ENCODE measurements at regions not wholly inside any gene's neighbourhood (a gene's known extent, or its start where the extent isn't known, plus 50 kb on each side); places are given as distances from the start of the nearest gene placed in this dataset.

DNA sequence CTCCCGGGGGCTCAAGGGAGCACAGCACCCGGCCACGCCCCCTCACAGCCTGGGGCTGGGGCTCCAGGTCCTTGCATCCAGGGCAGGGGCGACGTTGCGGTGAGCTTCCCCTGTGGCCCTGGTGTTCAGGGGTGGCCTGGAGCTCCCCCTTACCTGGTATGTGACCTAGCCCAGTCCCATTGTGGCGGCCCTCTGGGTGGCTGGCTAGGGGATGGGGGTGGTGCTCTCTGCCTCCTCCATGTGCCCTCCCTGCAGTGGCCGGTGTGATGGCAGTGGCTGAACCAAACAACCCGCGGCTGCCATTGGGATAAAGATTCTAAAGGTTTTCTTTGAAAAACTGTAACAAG, 288.3 kb downstream of the RDH14 start (continued):
- TF ChIP-seq CTCF (IDR thresholded peaks at IDR 0.05; ENCODE audit: low read depth, low read length, missing input control) (no peak), GABPA (IDR thresholded peaks at IDR 0.05 in 1 of 2, conservative IDR thresholded peaks at IDR 0.05 in 1 of 2) (no peak), RXRA (IDR thresholded peaks at IDR 0.05) (no peak), YY1 (IDR thresholded peaks at IDR 0.05) (no peak), EGR1 (IDR thresholded peaks at IDR 0.05; ENCODE audit: low read depth in 2 of 2) (no peak), JUND (IDR thresholded peaks at IDR 0.05) (no peak), FOXA1 (IDR thresholded peaks at IDR 0.05) (no peak), FOXA2 (IDR thresholded peaks at IDR 0.05) (no peak)
- TF ChIP-seq, protein P1, sequence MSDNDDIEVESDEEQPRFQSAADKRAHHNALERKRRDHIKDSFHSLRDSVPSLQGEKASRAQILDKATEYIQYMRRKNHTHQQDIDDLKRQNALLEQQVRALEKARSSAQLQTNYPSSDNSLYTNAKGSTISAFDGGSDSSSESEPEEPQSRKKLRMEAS (IDR thresholded peaks at IDR 0.05): no peak

DNA sequence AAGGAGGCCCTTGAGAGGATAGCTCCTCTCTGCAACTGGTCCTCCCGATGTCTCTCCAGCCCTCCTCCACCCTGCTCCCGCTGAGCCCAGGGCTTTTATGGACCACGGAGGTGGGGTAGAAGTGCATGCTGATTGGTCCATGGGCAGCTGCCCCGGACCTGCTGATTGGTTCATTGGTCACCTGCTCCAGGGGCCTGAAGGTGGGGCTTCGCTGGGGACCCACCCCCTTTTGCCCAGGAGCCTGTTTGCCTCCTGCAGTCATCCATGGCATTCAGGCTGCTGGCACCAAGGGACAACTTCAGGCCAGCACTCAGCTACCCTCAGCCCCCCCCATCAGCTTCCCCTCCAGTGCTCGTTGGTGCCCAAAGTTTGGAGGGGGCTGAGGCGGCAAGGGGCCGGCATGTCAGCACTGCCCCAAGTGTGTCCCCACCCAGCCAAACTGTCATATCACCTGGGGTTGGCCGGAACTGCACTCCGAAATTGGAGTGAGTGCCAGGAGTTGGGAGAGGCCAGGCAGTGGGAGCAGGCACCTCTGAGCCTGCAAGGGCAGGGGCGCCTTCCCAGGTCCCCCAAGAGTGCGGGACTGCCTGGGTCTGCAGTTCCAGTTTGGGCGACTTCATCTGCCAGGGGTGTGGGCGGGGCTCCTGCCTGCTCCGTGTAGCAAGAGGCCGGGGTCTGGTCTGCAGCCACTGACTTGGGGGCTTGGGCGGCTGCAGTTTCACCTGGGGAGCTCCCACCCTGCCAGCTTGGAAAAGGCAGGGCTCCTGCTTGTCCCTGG, 288.9 kb downstream of the RDH14 start:
- H3K27ac ChIP-seq (ENCODE audit: low read depth in 1 of 2, low read length in 2 of 2): no peak overlapping the region
- no peaks in the 10 kb centered on the region for H3K27me3 ChIP-seq (ENCODE audit: control insufficient read depth in 4 of 4, insufficient read depth in 4 of 4, low read length in 3 of 4)
- no peaks in the 10 kb centered on the region for H3K9me3 ChIP-seq (ENCODE audit: control insufficient read depth in 4 of 4, low read length in 3 of 4)
- 88% methylated on average over 17 of the region's 17 CpGs for WGBS
- H3K4me1 ChIP-seq (ENCODE audit: control insufficient read depth in 4 of 4, insufficient read depth in 4 of 4, low read length in 3 of 4): no peaks in the 10 kb centered on the region
- no peaks in the 10 kb centered on the region for H3K36me3 ChIP-seq (ENCODE audit: control insufficient read depth in 4 of 4, insufficient read depth in 3 of 4, low read depth in 1 of 4, low read length in 3 of 4)
- TF ChIP-seq TAF1 (conservative IDR thresholded peaks at IDR 0.05): no peak
- no peak for TF ChIP-seq FOXA2 (IDR thresholded peaks at IDR 0.05)
- no peak for TF ChIP-seq JUND (IDR thresholded peaks at IDR 0.05)
- TF ChIP-seq HNF4G (IDR thresholded peaks at IDR 0.05): no peak
- no peak for TF ChIP-seq FOXA1 (IDR thresholded peaks at IDR 0.05)
- TF ChIP-seq SP1 (IDR thresholded peaks at IDR 0.05): no peak
- no peak for TF ChIP-seq REST (IDR thresholded peaks at IDR 0.05)
- TF ChIP-seq YY1 (IDR thresholded peaks at IDR 0.05): no peak
- no peak for TF ChIP-seq HNF4A (conservative IDR thresholded peaks at IDR 0.05)
- DNase-seq (ENCODE audit: low spot score): no peak
- no peak overlapping the region for H3K9ac ChIP-seq (ENCODE audit: low read depth in 1 of 2, low read length in 2 of 2)
- H3K4me3 ChIP-seq (ENCODE audit: low read depth in 1 of 3, low read length in 3 of 3): no peak overlapping the region

GRCh38 chr2:18268400-18268799, 292.1 kb downstream of the RDH14 start:
- Histone ChIP-seq H3K9ac (ENCODE audit: low read depth in 1 of 2, low read length in 2 of 2) (no peak overlapping the region), H3K36me3 (ENCODE audit: control insufficient read depth in 4 of 4, insufficient read depth in 3 of 4, low read depth in 1 of 4, low read length in 3 of 4) (no peaks in the 10 kb centered on the region), H3K27me3 (ENCODE audit: control insufficient read depth in 4 of 4, insufficient read depth in 4 of 4, low read length in 3 of 4) (no peaks in the 10 kb centered on the region), H3K9me3 (ENCODE audit: control insufficient read depth in 4 of 4, low read length in 3 of 4) (no peaks in the 10 kb centered on the region), H3K27ac (ENCODE audit: low read depth in 1 of 2, low read length in 2 of 2) (no peak overlapping the region), H3K4me3 (ENCODE audit: low read depth in 1 of 3, low read length in 3 of 3) (no peak overlapping the region), H3K4me1 (ENCODE audit: control insufficient read depth in 4 of 4, insufficient read depth in 4 of 4, low read length in 3 of 4) (no peaks in the 10 kb centered on the region)
- TF ChIP-seq NR2F2 (IDR thresholded peaks at IDR 0.05): no peak
- TF ChIP-seq EGR1 (IDR thresholded peaks at IDR 0.05; ENCODE audit: low read depth in 2 of 2): no peak
- no peak for TF ChIP-seq YY1 (IDR thresholded peaks at IDR 0.05)
- TF ChIP-seq RAD21 (IDR thresholded peaks at IDR 0.05): no peak
- no peak for TF ChIP-seq ATF3 (IDR thresholded peaks at IDR 0.05)
- TF ChIP-seq JUND (IDR thresholded peaks at IDR 0.05): no peak
- TF ChIP-seq FOXA2 (IDR thresholded peaks at IDR 0.05): no peak
- 74% methylated on average over 3 of the region's 3 CpGs for WGBS
- no peak for DNase-seq (ENCODE audit: low spot score)

Data from liver (tissue), 8 donors.